HEK293T (cell line): ENCODE measurements at regions not wholly inside any gene's neighbourhood (a gene's known extent, or its start where the extent isn't known, plus 50 kb on each side); places are given as distances from the start of the nearest gene placed in this dataset.
"Not testable (repeated sequence)": the region's sequence is repeated elsewhere in the genome, so short reads cannot be mapped to it uniquely, and the experiment has no call there.

Experiments used
- ARNT ChIP-seq: fragments of 450-650 bp; IDR thresholded peaks from 2 replicates; pipeline ENCODE4 v1.6.1; 2017; ENCODE audit warnings: mild to moderate bottlenecking
- BHLHE40 ChIP-seq: fragments of 450-650 bp; IDR thresholded peaks from 2 replicates; pipeline ENCODE4 v1.6.1; 2016; ENCODE audit warnings: mild to moderate bottlenecking, moderate library complexity, borderline replicate concordance
- ELF4 ChIP-seq: fragments of 450-650 bp; IDR thresholded peaks from 2 replicates; pipeline ENCODE4 v1.6.1; 2017; ENCODE audit warnings: antibody characterized with exemption
- FOXA1 ChIP-seq: fragments of 450-650 bp; IDR thresholded peaks from 2 replicates; pipeline ENCODE4 v1.6.1; 2016; ENCODE audit warnings: mild to moderate bottlenecking
- FOXK2 ChIP-seq: fragments of 450-650 bp; IDR thresholded peaks from 2 replicates; pipeline ENCODE4 v1.6.1; 2016; ENCODE audit warnings: mild to moderate bottlenecking
- FOXM1 ChIP-seq: fragments of 450-650 bp; IDR thresholded peaks from 2 replicates; pipeline ENCODE4 v1.6.1; 2017; ENCODE audit warnings: mild to moderate bottlenecking, borderline replicate concordance
- HDGF ChIP-seq: fragments of 450-650 bp; IDR thresholded peaks from 2 replicates; pipeline ENCODE4 v1.6.1; 2017; ENCODE audit warnings: antibody characterized with exemption, borderline replicate concordance
- L3MBTL2 ChIP-seq: fragments of 450-650 bp; conservative IDR thresholded peaks from 2 replicates; pipeline ENCODE4 v1.6.1; 2016; ENCODE audit warnings: mild to moderate bottlenecking
- NFRKB ChIP-seq: fragments of 450-650 bp; IDR thresholded peaks from 2 replicates; pipeline ENCODE4 v1.6.1; 2016; ENCODE audit warnings: mild to moderate bottlenecking, moderate library complexity
- PKNOX1 ChIP-seq: fragments of 450-650 bp; IDR thresholded peaks from 2 replicates; pipeline ENCODE4 v1.6.1; 2016
- SP1 ChIP-seq: fragments of 450-650 bp; IDR thresholded peaks from 2 replicates; pipeline ENCODE4 v1.6.1; 2017
- SUZ12 ChIP-seq: fragments of 450-650 bp; IDR thresholded peaks from 2 replicates; pipeline ENCODE4 v1.6.1; 2016; ENCODE audit warnings: mild to moderate bottlenecking
- TARDBP ChIP-seq: fragments of 450-650 bp; IDR thresholded peaks from 2 replicates; pipeline ENCODE4 v1.6.1; 2016
- ZNF384 ChIP-seq: fragments of 450-650 bp; IDR thresholded peaks from 2 replicates; pipeline ENCODE4 v1.6.1; 2016

GRCh38 chr2:90170978-90171377, 1479.5 kb downstream of the RPIA start:
- not testable (repeated sequence) for TF ChIP-seq FOXA1, BHLHE40, TARDBP, PKNOX1, FOXK2, SUZ12, ARNT, ZNF384, SP1, L3MBTL2, ELF4, HDGF, NFRKB, FOXM1
